GM19395 (cell line): ENCODE measurements at regions not wholly inside any gene's neighbourhood (a gene's known extent, or its start where the extent isn't known, plus 50 kb on each side); places are given as distances from the start of the nearest gene placed in this dataset.

Source experiments
- ATAC-seq: cut with Tn5 transposase; IDR thresholded peaks from one replicate; pipeline ENCODE4 v1.9.1; 2021; ENCODE audit warnings: mild to moderate bottlenecking, moderate library complexity; ENCODE audit not compliant: unreplicated experiment

GRCh38 chr2:107197594-107198294 lies 311.8 kb upstream of the ST6GAL2 start:
- no peak for ATAC-seq

GRCh38 chr2:107202962-107203591 lies 317.1 kb upstream of the ST6GAL2 start:
- peak; percentile 71 for ATAC-seq

- no peak for ATAC-seq
Observed at GRCh38 chr2:107215401-107216350, 329.7 kb upstream of the ST6GAL2 start.

GRCh38 chr2:107218208-107218607 lies 332.2 kb upstream of the ST6GAL2 start:
- no peak for ATAC-seq

- ATAC-seq: no peak
Observed at GRCh38 chr2:107222466-107222865, 336.5 kb upstream of the ST6GAL2 start.

GRCh38 chr2:107235491-107236254 lies 349.7 kb upstream of the ST6GAL2 start:
- ATAC-seq: no peak

GRCh38 chr2:107242811-107243210 lies 356.8 kb upstream of the ST6GAL2 start:
- no peak for ATAC-seq

- no peak for ATAC-seq
Observed at GRCh38 chr2:107248932-107249331, 363.0 kb upstream of the ST6GAL2 start.

DNA sequence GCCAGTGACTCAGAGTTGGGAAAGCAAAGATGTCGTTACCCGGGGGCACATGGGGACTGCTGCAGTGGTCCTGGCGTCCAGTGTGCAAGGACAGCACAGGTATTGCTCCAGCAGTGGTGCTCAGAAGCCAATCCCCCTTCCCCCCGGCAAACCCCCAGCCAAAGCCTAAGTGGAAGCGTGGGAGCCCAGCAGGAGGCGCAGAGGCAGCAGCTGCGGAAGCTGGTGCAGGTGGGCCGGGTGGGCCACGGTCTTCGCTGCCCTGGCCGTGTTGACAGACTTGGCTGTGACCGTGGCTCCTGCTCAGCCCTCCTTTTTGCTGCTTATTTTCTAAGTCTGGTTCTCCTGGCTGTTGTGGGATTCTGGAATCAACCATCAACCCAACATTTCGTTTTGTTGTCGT lies 369.8 kb upstream of the ST6GAL2 start:
- no peak for ATAC-seq

- no peak for ATAC-seq
Observed at GRCh38 chr2:107258531-107259407, 372.8 kb upstream of the ST6GAL2 start.

DNA sequence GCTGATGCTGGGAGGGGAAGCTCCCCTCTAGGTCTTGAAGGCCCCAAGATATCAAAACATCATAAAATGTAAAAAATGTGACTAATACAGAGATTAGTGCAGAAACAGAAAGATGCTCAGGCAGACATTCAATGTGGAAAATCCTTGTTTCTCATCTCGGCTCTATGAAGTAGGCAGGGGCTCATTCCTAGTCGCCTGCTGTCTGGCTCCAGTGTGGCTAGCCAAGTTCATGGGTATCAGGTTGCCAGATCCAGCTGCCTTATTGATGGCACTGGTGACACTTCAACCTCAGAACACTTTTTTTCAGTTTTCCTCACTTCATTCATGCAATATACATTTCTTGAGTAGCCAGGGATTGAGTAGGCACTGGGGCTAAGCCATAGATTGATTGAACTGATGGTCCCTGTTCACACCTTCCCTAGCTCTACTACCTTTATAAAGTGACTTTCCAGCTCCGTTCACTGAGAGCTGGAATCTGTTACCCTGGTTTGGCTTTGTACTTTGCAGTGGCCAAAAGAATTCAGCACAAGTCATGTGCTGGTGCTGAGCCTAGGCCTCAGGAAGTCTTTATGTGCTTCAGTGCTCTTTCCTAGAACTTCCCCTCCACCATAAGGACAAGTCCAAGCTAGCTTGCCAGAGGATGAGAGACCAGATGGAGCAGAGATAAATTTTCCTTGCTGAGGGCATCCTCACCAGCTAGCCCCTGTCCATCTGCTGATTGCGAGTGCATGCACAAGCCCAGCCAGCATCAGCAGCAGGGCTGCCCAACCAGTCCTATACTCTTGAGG lies 373.6 kb upstream of the ST6GAL2 start:
- no peak for ATAC-seq

DNA sequence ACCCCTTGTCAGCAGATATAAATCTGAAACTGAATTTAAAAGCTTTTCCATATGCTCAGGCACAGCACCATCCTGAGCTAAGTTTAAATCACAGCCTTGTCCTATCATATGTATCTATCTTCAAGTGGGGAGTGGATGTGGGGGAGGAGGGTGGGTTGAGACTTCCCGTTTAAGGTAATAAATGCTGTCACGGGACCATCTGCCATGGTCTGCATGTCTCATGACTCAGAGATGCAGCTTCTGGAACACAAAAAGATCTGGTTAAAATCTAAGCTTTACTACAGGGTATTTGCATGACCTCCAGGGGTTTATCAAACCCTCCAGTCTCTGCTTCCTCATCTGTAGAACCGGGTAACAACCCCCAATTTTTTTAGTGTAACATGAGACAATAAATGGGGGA lies 377.7 kb upstream of the ST6GAL2 start:
- no peak for ATAC-seq

DNA sequence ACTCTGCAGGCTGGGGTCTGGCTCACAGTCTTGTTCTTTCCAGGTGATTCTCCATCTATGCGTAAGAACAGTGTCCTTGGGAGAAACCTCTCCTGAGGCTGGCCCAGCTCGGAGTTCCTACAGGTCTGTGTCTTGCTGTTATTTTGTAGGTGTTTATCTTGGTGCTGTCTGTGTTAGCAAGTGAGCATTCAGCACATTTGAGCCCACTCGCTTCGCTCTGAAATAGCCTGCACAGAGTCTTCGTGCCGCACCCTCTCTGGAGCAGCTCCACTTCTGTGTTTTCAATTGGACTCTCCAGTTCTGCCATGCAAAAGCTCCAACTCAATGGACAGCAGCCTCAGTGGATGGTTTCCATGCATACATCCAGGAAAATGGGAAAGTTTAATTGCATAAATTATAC lies 378.2 kb upstream of the ST6GAL2 start:
- no peak for ATAC-seq

DNA sequence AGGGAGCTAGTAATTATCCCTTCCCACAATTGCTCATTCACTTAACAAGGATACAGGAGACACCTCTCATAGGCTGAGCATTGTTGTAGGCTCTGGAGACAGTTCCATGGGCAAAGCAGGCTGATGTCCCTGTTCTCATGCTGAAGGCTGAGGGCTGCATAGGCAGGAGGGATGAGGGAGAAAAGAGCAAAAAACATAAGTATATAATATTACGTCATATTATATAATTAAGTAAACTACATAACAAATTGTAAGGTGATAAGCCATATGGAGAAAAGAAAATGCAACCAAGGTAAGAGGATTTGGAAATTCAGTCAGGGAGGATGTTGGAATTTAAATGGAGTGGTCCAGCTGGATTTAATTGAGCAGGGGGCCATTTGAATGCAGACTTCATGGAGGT lies 380.6 kb upstream of the ST6GAL2 start:
- no peak for ATAC-seq

DNA sequence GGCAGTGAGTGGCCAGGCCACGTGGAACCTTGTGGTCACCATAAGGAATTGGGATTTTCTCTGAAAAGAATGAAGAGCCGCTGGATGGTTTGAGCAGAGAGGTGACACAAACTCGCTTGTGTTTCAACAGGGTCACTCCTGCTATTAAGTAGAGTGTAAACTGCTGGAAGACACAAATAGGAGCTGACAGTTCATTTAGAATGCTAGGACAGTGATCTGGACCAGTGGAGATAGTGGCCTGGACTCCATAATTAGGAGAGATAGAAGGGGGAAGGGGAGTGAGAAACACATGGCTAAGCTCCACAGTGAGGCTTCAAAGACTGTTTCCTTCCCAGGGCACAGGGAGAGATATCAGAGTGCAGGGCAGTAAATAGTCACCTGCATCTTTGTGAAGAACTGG lies 381.1 kb upstream of the ST6GAL2 start:
- no peak for ATAC-seq

- no peak for ATAC-seq
Observed at GRCh38 chr2:107276034-107276433, 390.1 kb upstream of the ST6GAL2 start.

- no peak for ATAC-seq
Observed at GRCh38 chr2:107278672-107279071, 392.7 kb upstream of the ST6GAL2 start.

GRCh38 chr2:107281637-107282036 lies 395.7 kb upstream of the ST6GAL2 start:
- ATAC-seq: no peak

DNA sequence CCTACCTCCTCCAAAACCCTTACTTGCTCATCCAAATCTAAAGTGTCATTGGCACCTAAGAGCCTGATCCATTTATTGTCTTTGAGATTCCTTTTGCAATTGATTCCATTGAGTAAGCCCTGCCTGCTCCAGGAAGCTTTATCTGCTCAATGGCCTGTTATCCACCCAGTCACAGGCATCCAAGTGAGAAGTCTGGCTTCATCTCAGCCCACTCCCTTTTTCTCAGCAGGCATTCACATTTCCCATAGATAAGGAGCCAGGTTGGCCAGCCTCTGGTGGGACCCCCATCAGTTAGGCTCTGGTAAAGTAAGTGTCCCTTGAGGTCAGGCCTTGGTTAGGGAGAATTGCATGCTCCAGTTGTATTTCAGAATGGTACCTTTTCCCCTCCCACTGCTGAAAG lies 396.2 kb upstream of the ST6GAL2 start:
- ATAC-seq: no peak
